Testis (tissue), 2 donors: ENCODE measurements at regions not wholly inside any gene's neighbourhood (a gene's known extent, or its start where the extent isn't known, plus 50 kb on each side); places are given as distances from the start of the nearest gene placed in this dataset.

Experiments used
- DNase-seq: peaks from one replicate; pipeline ENCODE4 v3.0.0-alpha.2; 2019
- H3K27ac ChIP-seq, 2 donors: fragments of 200-600 bp; sonication (generic); one replicate each; pipeline ENCODE4 v1.5.1; 2019
- H3K27me3 ChIP-seq: fragments of 200-600 bp; sonication (generic); one replicate; pipeline ENCODE4 v1.5.1; 2019
- H3K36me3 ChIP-seq: fragments of 200-600 bp; sonication (generic); one replicate; pipeline ENCODE4 v1.5.1; 2017; ENCODE audit warnings: low read depth; ENCODE audit errors: missing control alignments
- H3K4me1 ChIP-seq: fragments of 200-600 bp; sonication (generic); one replicate; pipeline ENCODE4 v1.5.1; 2019
- H3K4me3 ChIP-seq, 2 donors: fragments of 200-600 bp; sonication (generic); one replicate each; pipeline ENCODE4 v1.5.1; 2017 to 2019
- H3K9me3 ChIP-seq: fragments of 200-600 bp; sonication (generic); one replicate; pipeline ENCODE4 v1.5.1; 2017
- CTCF ChIP-seq, 3 experiments: fragments of 450-650 bp in 2 of 3; fragments of 200-600 bp in 1 of 3; sonication (generic) in 1 of 3; IDR thresholded peaks; one replicate each; pipeline ENCODE4 v1.5.1; 2016 to 2019; ENCODE audit warnings: antibody characterized with exemption in 3 of 3, mild to moderate bottlenecking in 2 of 3, moderate library complexity in 1 of 3
- POLR2A ChIP-seq: fragments of 450-650 bp; IDR thresholded peaks from one replicate; pipeline ENCODE4 v1.6.1; 2017; ENCODE audit warnings: antibody characterized with exemption, mild to moderate bottlenecking, moderate library complexity
- WGBS, 2 donors: methylation state at CpG; one replicate each; pipeline ENCODE4 v1.1.5; 2018; 5-methylcytosine and 5-hydroxymethylcytosine counted together
- intact Hi-C: fragments of 100-400 bp; cut with DNase I; formaldehyde crosslinking; loops from one replicate; pipeline ENCODE4 v1.15.1; 2023; ENCODE audit warnings: low total_unique reads

- peaks cover 6% of the 10 kb centered on the region for H3K4me1 ChIP-seq
- no peaks in the 10 kb centered on the region for H3K36me3 ChIP-seq
- no peaks in the 10 kb centered on the region for H3K27me3 ChIP-seq
- intact Hi-C loops: no loop called here
- no peak for TF ChIP-seq CTCF (IDR thresholded peaks at IDR 0.05)
- no peak for TF ChIP-seq POLR2A
- no peak for DNase-seq
- H3K27ac ChIP-seq: no peak overlapping the region
- H3K4me3 ChIP-seq: no peak overlapping the region
- H3K9me3 ChIP-seq: no peaks in the 10 kb centered on the region
Observed at GRCh38 chr6:91266156-91266555, 679.3 kb upstream of the MAP3K7 start.

GRCh38 chr6:91243436-91243835 lies 656.6 kb upstream of the MAP3K7 start:
- TF ChIP-seq POLR2A (no peak), CTCF (IDR thresholded peaks at IDR 0.05) (no peak)
- WGBS, 2 donors: 87 to 90% methylated on average over 2 of the region's 2 CpGs
- no peaks in the 10 kb centered on the region for H3K9me3 ChIP-seq
- intact Hi-C loops: no loop called here
- H3K4me3 ChIP-seq: no peak overlapping the region
- DNase-seq: no peak
- no peaks in the 10 kb centered on the region for H3K4me1 ChIP-seq
- no peaks in the 10 kb centered on the region for H3K27me3 ChIP-seq
- no peaks in the 10 kb centered on the region for H3K36me3 ChIP-seq
- H3K27ac ChIP-seq: no peak overlapping the region

GRCh38 chr6:91242614-91242949 lies 655.7 kb upstream of the MAP3K7 start:
- H3K36me3 ChIP-seq: no peaks in the 10 kb centered on the region
- H3K27ac ChIP-seq: no peak overlapping the region
- H3K9me3 ChIP-seq: no peaks in the 10 kb centered on the region
- WGBS, 2 donors: 90 to 94% methylated on average over 3 of the region's 3 CpGs
- intact Hi-C loops: no loop called here
- no peak overlapping the region for H3K4me3 ChIP-seq
- no peak for DNase-seq
- TF ChIP-seq CTCF (IDR thresholded peaks at IDR 0.05) (no peak), POLR2A (no peak)
- H3K27me3 ChIP-seq: no peaks in the 10 kb centered on the region
- H3K4me1 ChIP-seq: no peaks in the 10 kb centered on the region

- H3K4me1 ChIP-seq: no peaks in the 10 kb centered on the region
- DNase-seq: no peak
- no peak for TF ChIP-seq POLR2A
- TF ChIP-seq CTCF (IDR thresholded peaks at IDR 0.05): no peak
Observed at GRCh38 chr6:91241946-91242613, 655.2 kb upstream of the MAP3K7 start.

GRCh38 chr6:91240878-91241603 lies 654.2 kb upstream of the MAP3K7 start:
- Histone ChIP-seq H3K36me3 (no peaks in the 10 kb centered on the region), H3K4me3 (no peak overlapping the region), H3K27ac (no peak overlapping the region), H3K9me3 (no peaks in the 10 kb centered on the region), H3K4me1 (no peaks in the 10 kb centered on the region), H3K27me3 (no peaks in the 10 kb centered on the region)
- WGBS, 2 donors: 69 to 90% methylated on average over 1 of the region's 1 CpG
- intact Hi-C loops: no loop called here
- no peak for DNase-seq
- no peak for TF ChIP-seq CTCF (IDR thresholded peaks at IDR 0.05)

More at GRCh38 chr6:91241946-91242613, 655.2 kb upstream of the MAP3K7 start:
- Histone ChIP-seq H3K9me3 (no peaks in the 10 kb centered on the region), H3K4me3 (no peak overlapping the region), H3K27ac (no peak overlapping the region), H3K36me3 (no peaks in the 10 kb centered on the region), H3K27me3 (no peaks in the 10 kb centered on the region)
- 66 to 76% methylated on average over 6 of the region's 6 CpGs for WGBS, 2 donors
- intact Hi-C loops: no loop called here
